Ovary (tissue), 7 donors: ENCODE measurements at regions not wholly inside any gene's neighbourhood (a gene's known extent, or its start where the extent isn't known, plus 50 kb on each side); places are given as distances from the start of the nearest gene placed in this dataset.

Experiments used
- DNase-seq, 5 donors: peaks; one replicate each; pipeline ENCODE4 v3.0.0-alpha.2; 2019 to 2020
- H3K27ac ChIP-seq, 2 donors: fragments of 200-600 bp; one replicate each; pipeline versions ENCODE4 v1.5.1 to v1.8.0; 2019 to 2022
- H3K27me3 ChIP-seq: fragments of 200-600 bp; one replicate; pipeline ENCODE4 v1.8.0; 2022
- H3K36me3 ChIP-seq: fragments of 200-600 bp; sonication (generic); one replicate; pipeline ENCODE4 v1.5.1; 2019
- H3K4me1 ChIP-seq: one replicate; pipeline ENCODE4 v1.8.1; 2013; ENCODE audit warnings: mild to moderate bottlenecking, moderate library complexity; ENCODE audit not compliant: insufficient read depth
- H3K4me3 ChIP-seq: fragments of 200-600 bp; sonication (generic); one replicate; pipeline ENCODE4 v1.5.1; 2017
- H3K9me3 ChIP-seq, 2 donors: fragments of 200-600 bp in 1 of 2; sonication (generic) in 1 of 2; one replicate each; pipeline versions ENCODE4 v1.5.1 to v1.8.1; 2013 to 2019; ENCODE audit warnings: mild to moderate bottlenecking in 1 of 2, moderate library complexity in 1 of 2
- CTCF ChIP-seq, 3 donors: fragments of 450-650 bp in 2 of 3; fragments of 200-600 bp in 1 of 3; IDR thresholded peaks; one replicate each; pipeline versions ENCODE4 v1.5.1 to v1.8.0; 2016 to 2022; ENCODE audit warnings: antibody characterized with exemption in 3 of 3, mild to moderate bottlenecking in 1 of 3
- EP300 ChIP-seq: sonication (generic); formaldehyde crosslinking; IDR thresholded peaks from one replicate; pipeline ENCODE4 v1.6.1; 2017; ENCODE audit warnings: antibody characterized with exemption
- POLR2A ChIP-seq: fragments of 450-650 bp; IDR thresholded peaks from one replicate; pipeline ENCODE4 v1.6.1; 2017; ENCODE audit warnings: antibody characterized with exemption, mild to moderate bottlenecking, moderate library complexity
- WGBS, 3 donors: extraction: QIAGEN DNeasy Blood & Tissue Kit in 1 of 3; methylation state at CpG; one replicate each; pipeline versions ENCODE4 v1.1.5 to v1.1.7; 2013 to 2017; 5-methylcytosine and 5-hydroxymethylcytosine counted together
- intact Hi-C, 4 donors: fragments of 100-400 bp; cut with DNase I; formaldehyde crosslinking; loops; one replicate each; pipeline versions ENCODE4 v1.11.0 to v1.15.1; 2022 to 2023
- donor health status: DM: no; HTN: no; CAD: no; lungs with moderate emphysema.
- donor health status: DM: no; HTN: no; CAD: no.
- donor health status: Bipolar disorder and iron deficiency.
- donor health status: DM: no; HTN: no; CAD: no.
- donor health status: DM: yes; HTN: yes; CAD: no.

GRCh38 chr4:14313757-14314156 is 686.2 kb upstream of the BOD1L1 start:
- Histone ChIP-seq H3K4me3 (no peak overlapping the region), H3K27ac (no peak overlapping the region), H3K4me1 (no peaks in the 10 kb centered on the region), H3K36me3 (no peaks in the 10 kb centered on the region), H3K9me3 (no peaks in the 10 kb centered on the region), H3K27me3 (no peaks in the 10 kb centered on the region)
- no peak for DNase-seq
- no peak for TF ChIP-seq EP300
- no peak for TF ChIP-seq POLR2A
- no peak for TF ChIP-seq CTCF (IDR thresholded peaks at IDR 0.05)
- 58 to 66% (median 61%) methylated on average over 3 of the region's 3 CpGs for WGBS, 3 donors
- intact Hi-C loops = no loop called here

GRCh38 chr4:14315129-14315528 is 687.2 kb upstream of the CPEB2 start:
- WGBS, 3 donors = 73 to 78% (median 75%) methylated on average over 3 of the region's 3 CpGs
- H3K9me3 ChIP-seq = no peaks in the 10 kb centered on the region
- no peak overlapping the region for H3K4me3 ChIP-seq
- H3K27ac ChIP-seq = no peak overlapping the region
- no peak for DNase-seq
- intact Hi-C loops = no loop called here
- H3K27me3 ChIP-seq = no peaks in the 10 kb centered on the region
- no peaks in the 10 kb centered on the region for H3K36me3 ChIP-seq
- no peaks in the 10 kb centered on the region for H3K4me1 ChIP-seq
- TF ChIP-seq EP300 = no peak
- TF ChIP-seq POLR2A = no peak
- TF ChIP-seq CTCF (IDR thresholded peaks at IDR 0.05) = no peak

GRCh38 chr4:14317351-14317750 is 684.9 kb upstream of the CPEB2 start:
- no peak overlapping the region for H3K4me3 ChIP-seq
- no peak for TF ChIP-seq POLR2A
- TF ChIP-seq CTCF (IDR thresholded peaks at IDR 0.05) = no peak
- no peak for TF ChIP-seq EP300
- H3K4me1 ChIP-seq = no peaks in the 10 kb centered on the region
- H3K27ac ChIP-seq = no peak overlapping the region
- no peak for DNase-seq
- 57 to 66% (median 58%) methylated on average over 2 of the region's 2 CpGs for WGBS, 3 donors
- intact Hi-C loops = no loop called here
- H3K9me3 ChIP-seq = no peaks in the 10 kb centered on the region
- H3K27me3 ChIP-seq = no peaks in the 10 kb centered on the region
- no peaks in the 10 kb centered on the region for H3K36me3 ChIP-seq

GRCh38 chr4:14318671-14319070 is 683.6 kb upstream of the CPEB2 start:
- no peaks in the 10 kb centered on the region for H3K27me3 ChIP-seq
- no peak for DNase-seq
- no peaks in the 10 kb centered on the region for H3K9me3 ChIP-seq
- H3K36me3 ChIP-seq = no peaks in the 10 kb centered on the region
- H3K27ac ChIP-seq = no peak overlapping the region
- 53 to 82% (median 60%) methylated on average over 1 of the region's 1 CpG for WGBS, 3 donors
- TF ChIP-seq EP300 = no peak
- TF ChIP-seq POLR2A = no peak
- TF ChIP-seq CTCF (IDR thresholded peaks at IDR 0.05) = no peak
- intact Hi-C loops = no loop called here
- H3K4me3 ChIP-seq = no peak overlapping the region
- H3K4me1 ChIP-seq = no peaks in the 10 kb centered on the region

- Histone ChIP-seq H3K9me3 (no peaks in the 10 kb centered on the region), H3K36me3 (no peaks in the 10 kb centered on the region), H3K27ac (no peak overlapping the region), H3K4me3 (no peak overlapping the region), H3K4me1 (no peaks in the 10 kb centered on the region), H3K27me3 (no peaks in the 10 kb centered on the region)
- 29 to 85% (median 79%) methylated on average over 1 of the region's 1 CpG for WGBS, 3 donors
- TF ChIP-seq EP300 (no peak), POLR2A (no peak), CTCF (IDR thresholded peaks at IDR 0.05) (no peak)
- intact Hi-C loops = no loop called here
- DNase-seq = no peak
Observed at GRCh38 chr4:14321723-14322122, 680.6 kb upstream of the CPEB2 start.
